Right atrium auricular region (tissue), 2 donors: ENCODE measurements at regions not wholly inside any gene's neighbourhood (a gene's known extent, or its start where the extent isn't known, plus 50 kb on each side); places are given as distances from the start of the nearest gene placed in this dataset.

Source experiments
- DNase-seq: peaks from one replicate; pipeline ENCODE4 v3.0.0-alpha.2; 2019; ENCODE audit warnings: low spot score
- H3K27ac ChIP-seq, 2 donors: fragments of 200-600 bp; sonication (generic); 1 replicate in 1 of 2; 2 replicates in 1 of 2; pipeline ENCODE4 v1.5.1; 2016 to 2019
- H3K27me3 ChIP-seq, 2 donors: fragments of 200-600 bp; sonication (generic); one replicate each; pipeline versions ENCODE4 v1.5.1 to v1.6.0; 2017 to 2019
- H3K36me3 ChIP-seq: fragments of 200-600 bp; sonication (generic); one replicate; pipeline ENCODE4 v1.5.1; 2016
- H3K4me1 ChIP-seq, 2 donors: fragments of 200-600 bp; sonication (generic); one replicate each; pipeline versions ENCODE4 v1.5.1 to v1.6.0; 2017 to 2019
- H3K4me3 ChIP-seq, 2 donors: fragments of 200-600 bp; sonication (generic); 1 replicate in 1 of 2; 2 replicates in 1 of 2; pipeline ENCODE4 v1.5.1; 2017 to 2019; ENCODE audit warnings: mild to moderate bottlenecking in 1 of 2, moderate library complexity in 1 of 2
- H3K9me3 ChIP-seq, 2 donors: fragments of 200-600 bp; sonication (generic); one replicate each; pipeline ENCODE4 v1.5.1; 2019
- TF ChIP-seq, protein P1 (sequence below), 2 donors: fragments of 200-600 bp; sonication (generic); IDR thresholded peaks; one replicate each; pipeline ENCODE4 v1.5.1; 2019; ENCODE audit warnings: antibody characterized with exemption in 2 of 2

GRCh38 chr6:15864708-15865062, 201.9 kb upstream of the DTNBP1 start:
- H3K27ac ChIP-seq, result no peak overlapping the region

GRCh38 chr6:15864038-15864707, 201.3 kb upstream of the DTNBP1 start:
- no peaks in the 10 kb centered on the region for H3K4me1 ChIP-seq
- no peak overlapping the region for H3K4me3 ChIP-seq
- TF ChIP-seq, protein P1, sequence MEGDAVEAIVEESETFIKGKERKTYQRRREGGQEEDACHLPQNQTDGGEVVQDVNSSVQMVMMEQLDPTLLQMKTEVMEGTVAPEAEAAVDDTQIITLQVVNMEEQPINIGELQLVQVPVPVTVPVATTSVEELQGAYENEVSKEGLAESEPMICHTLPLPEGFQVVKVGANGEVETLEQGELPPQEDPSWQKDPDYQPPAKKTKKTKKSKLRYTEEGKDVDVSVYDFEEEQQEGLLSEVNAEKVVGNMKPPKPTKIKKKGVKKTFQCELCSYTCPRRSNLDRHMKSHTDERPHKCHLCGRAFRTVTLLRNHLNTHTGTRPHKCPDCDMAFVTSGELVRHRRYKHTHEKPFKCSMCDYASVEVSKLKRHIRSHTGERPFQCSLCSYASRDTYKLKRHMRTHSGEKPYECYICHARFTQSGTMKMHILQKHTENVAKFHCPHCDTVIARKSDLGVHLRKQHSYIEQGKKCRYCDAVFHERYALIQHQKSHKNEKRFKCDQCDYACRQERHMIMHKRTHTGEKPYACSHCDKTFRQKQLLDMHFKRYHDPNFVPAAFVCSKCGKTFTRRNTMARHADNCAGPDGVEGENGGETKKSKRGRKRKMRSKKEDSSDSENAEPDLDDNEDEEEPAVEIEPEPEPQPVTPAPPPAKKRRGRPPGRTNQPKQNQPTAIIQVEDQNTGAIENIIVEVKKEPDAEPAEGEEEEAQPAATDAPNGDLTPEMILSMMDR (IDR thresholded peaks at IDR 0.05), result no peak
- no peaks in the 10 kb centered on the region for H3K36me3 ChIP-seq
- no peaks in the 10 kb centered on the region for H3K27me3 ChIP-seq
- H3K27ac ChIP-seq, result no peak overlapping the region
- H3K9me3 ChIP-seq, result no peaks in the 10 kb centered on the region
- DNase-seq, result no peak

More at GRCh38 chr6:15864708-15865062, 201.9 kb upstream of the DTNBP1 start:
- H3K4me3 ChIP-seq, result no peak overlapping the region
- no peaks in the 10 kb centered on the region for H3K9me3 ChIP-seq
- H3K4me1 ChIP-seq, result no peaks in the 10 kb centered on the region
- no peaks in the 10 kb centered on the region for H3K36me3 ChIP-seq
- TF ChIP-seq, protein P1 (IDR thresholded peaks at IDR 0.05), result no peak
- no peak for DNase-seq
- no peaks in the 10 kb centered on the region for H3K27me3 ChIP-seq

- Histone ChIP-seq H3K4me1 (no peaks in the 10 kb centered on the region), H3K27me3 (no peaks in the 10 kb centered on the region), H3K9me3 (no peaks in the 10 kb centered on the region), H3K4me3 (no peak overlapping the region), H3K27ac (no peak overlapping the region), H3K36me3 (no peaks in the 10 kb centered on the region)
- TF ChIP-seq, protein P1 (IDR thresholded peaks at IDR 0.05), result no peak
- no peak for DNase-seq
These were observed 200.0 kb upstream of the DTNBP1 start for GRCh38 chr6:15862810-15863209.

GRCh38 chr6:15861486-15861885, 198.7 kb upstream of the DTNBP1 start:
- TF ChIP-seq, protein P1 (IDR thresholded peaks at IDR 0.05), result no peak
- no peaks in the 10 kb centered on the region for H3K4me1 ChIP-seq
- no peaks in the 10 kb centered on the region for H3K27me3 ChIP-seq
- H3K4me3 ChIP-seq, result no peak overlapping the region
- H3K27ac ChIP-seq, result no peak overlapping the region
- H3K9me3 ChIP-seq, result no peaks in the 10 kb centered on the region
- DNase-seq, result no peak
- no peaks in the 10 kb centered on the region for H3K36me3 ChIP-seq

- no peaks in the 10 kb centered on the region for H3K27me3 ChIP-seq
- no peak overlapping the region for H3K4me3 ChIP-seq
- no peaks in the 10 kb centered on the region for H3K4me1 ChIP-seq
- DNase-seq, result no peak
- no peak overlapping the region for H3K27ac ChIP-seq
- no peaks in the 10 kb centered on the region for H3K9me3 ChIP-seq
- TF ChIP-seq, protein P1 (IDR thresholded peaks at IDR 0.05), result no peak
- no peaks in the 10 kb centered on the region for H3K36me3 ChIP-seq
These were observed 192.2 kb upstream of the DTNBP1 start for GRCh38 chr6:15854826-15855710.
